Kidney (tissue), 13 donors: ENCODE measurements at regions not wholly inside any gene's neighbourhood (a gene's known extent, or its start where the extent isn't known, plus 50 kb on each side); places are given as distances from the start of the nearest gene placed in this dataset.

Source experiments
- DNase-seq, 5 donors: peaks; one replicate each; pipeline ENCODE4 v3.0.0-alpha.2; 2013 to 2020
- FAIRE-seq: peaks from 2 replicates; lab custom pipeline; 2012; peaks lifted over from hg19 to GRCh38; lab: Jason Lieb, UNC
- H3K27ac ChIP-seq, 2 donors: one replicate each; pipeline ENCODE4 v1.7.0; 2013; ENCODE audit warnings: low read depth in 2 of 2, low read length in 2 of 2, inconsistent platforms in 1 of 2
- H3K27me3 ChIP-seq: one replicate; pipeline ENCODE4 v1.7.1; 2013; ENCODE audit warnings: low read length, inconsistent platforms; ENCODE audit not compliant: control insufficient read depth, insufficient read depth
- H3K36me3 ChIP-seq, 3 donors: one replicate each; pipeline versions ENCODE4 v1.7.0 to v1.7.1; 2013; ENCODE audit warnings: low read length in 3 of 3, control low read depth in 1 of 3, inconsistent platforms in 1 of 3; ENCODE audit not compliant: insufficient read depth in 3 of 3, control insufficient read depth in 2 of 3
- H3K4me1 ChIP-seq, 3 donors: one replicate each; pipeline versions ENCODE4 v1.7.0 to v1.7.1; 2013; ENCODE audit warnings: low read length in 3 of 3, inconsistent platforms in 1 of 3, low read depth in 1 of 3; ENCODE audit not compliant: control insufficient read depth in 2 of 3, insufficient read depth in 2 of 3
- H3K4me3 ChIP-seq, 3 donors: one replicate each; pipeline versions ENCODE4 v1.7.0 to v1.8.1; 2013; ENCODE audit warnings: low read length in 3 of 3, control low read depth in 1 of 3, inconsistent platforms in 1 of 3
- H3K9ac ChIP-seq, 3 donors: one replicate each; pipeline versions ENCODE4 v1.7.0 to v1.7.1; 2013; ENCODE audit warnings: low read length in 3 of 3, control low read depth in 1 of 3, inconsistent platforms in 1 of 3
- H3K9me3 ChIP-seq, 3 donors: one replicate each; pipeline versions ENCODE4 v1.7.0 to v1.7.1; 2013; ENCODE audit warnings: low read length in 3 of 3, control low read depth in 1 of 3, inconsistent platforms in 1 of 3; ENCODE audit not compliant: control insufficient read depth in 2 of 3, insufficient read depth in 1 of 3
- CTCF ChIP-seq: IDR thresholded peaks from 3 replicates; pipeline ENCODE4 v1.5.1; 2012; ENCODE audit warnings: mild to moderate bottlenecking, moderate library complexity, borderline replicate concordance; ENCODE audit not compliant: insufficient read depth; ENCODE audit errors: extremely low read depth
- intact Hi-C: fragments of 100-400 bp; cut with DNase I; formaldehyde crosslinking; loops from one replicate; pipeline ENCODE4 v1.11.1; 2022
- donor health status: control.
- donor health status: control.
- donor health status: control.
- donor health status: control.
- donor health status: control.
- donor health status: DM: yes; HTN: yes; CAD: no.
- donor health status: Normal renal cell carcinoma (clear cell type).

- Histone ChIP-seq H3K4me1 (no peaks in the 10 kb centered on the region), H3K9me3 (no peaks in the 10 kb centered on the region), H3K27me3 (no peaks in the 10 kb centered on the region), H3K36me3 (no peaks in the 10 kb centered on the region), H3K9ac (no peak overlapping the region), H3K4me3 (no peak overlapping the region), H3K27ac (no peak overlapping the region)
- no peak for TF ChIP-seq CTCF
- DNase-seq = no peak
- intact Hi-C loops = no loop called here
- FAIRE-seq = no peak
These were observed 544.9 kb upstream of the NEGR1 start for GRCh38 chr1:72827278-72827677.

GRCh38 chr1:72804541-72804940, 522.2 kb upstream of the NEGR1 start:
- intact Hi-C loops = no loop called here
- Histone ChIP-seq H3K9ac (no peak overlapping the region), H3K27ac (no peak overlapping the region), H3K4me3 (no peak overlapping the region), H3K36me3 (no peaks in the 10 kb centered on the region), H3K4me1 (no peaks in the 10 kb centered on the region), H3K9me3 (no peaks in the 10 kb centered on the region), H3K27me3 (no peaks in the 10 kb centered on the region)
- TF ChIP-seq CTCF = no peak
- no peak for DNase-seq
- FAIRE-seq = no peak

- no peak for DNase-seq
- intact Hi-C loops = no loop called here
- no peaks in the 10 kb centered on the region for H3K36me3 ChIP-seq
- no peak for FAIRE-seq
- H3K27me3 ChIP-seq = no peaks in the 10 kb centered on the region
- no peaks in the 10 kb centered on the region for H3K9me3 ChIP-seq
- no peak for TF ChIP-seq CTCF
- H3K27ac ChIP-seq = no peak overlapping the region
- H3K4me3 ChIP-seq = no peak overlapping the region
- H3K4me1 ChIP-seq = no peaks in the 10 kb centered on the region
- no peak overlapping the region for H3K9ac ChIP-seq
These were observed 498.7 kb upstream of the NEGR1 start for GRCh38 chr1:72781038-72781437.

- DNase-seq (no peak), FAIRE-seq (no peak)
- Histone ChIP-seq H3K36me3 (no peaks in the 10 kb centered on the region), H3K4me1 (no peaks in the 10 kb centered on the region), H3K9me3 (no peaks in the 10 kb centered on the region), H3K9ac (no peak overlapping the region), H3K27me3 (no peaks in the 10 kb centered on the region), H3K4me3 (no peak overlapping the region), H3K27ac (no peak overlapping the region)
- TF ChIP-seq CTCF = no peak
- intact Hi-C loops = no loop called here
These were observed 497.9 kb upstream of the NEGR1 start for GRCh38 chr1:72780212-72780611.
